ENCODE measurements at regions not wholly inside any gene's neighbourhood (a gene's known extent, or its start where the extent isn't known, plus 50 kb on each side); places are given as distances from the start of the nearest gene placed in this dataset.

- Histone ChIP-seq H3K4me1 (no peaks in the 10 kb centered on the region), H3K9me3 (no peaks in the 10 kb centered on the region), H3K36me3 (no peaks in the 10 kb centered on the region), H3K4me3 (no peak overlapping the region), H3K27me3 (no peaks in the 10 kb centered on the region), H3K27ac (no peak overlapping the region)
- no peak for TF ChIP-seq CTCF (IDR thresholded peaks at IDR 0.05)
- TF ChIP-seq POLR2A (IDR thresholded peaks at IDR 0.05) = no peak
- intact Hi-C loops (cut with DNase I; ENCODE audit: low total_unique reads) = no loop called here
- DNase-seq = no peak
These were observed 272.1 kb downstream of the HINT1 start for GRCh38 chr5:130893006-130893405.

GRCh38 chr5:130890610-130891009, 274.4 kb downstream of the HINT1 start:
- intact Hi-C loops (cut with DNase I; ENCODE audit: low total_unique reads) = no loop called here
- Histone ChIP-seq H3K27me3 (no peaks in the 10 kb centered on the region), H3K4me1 (no peaks in the 10 kb centered on the region), H3K36me3 (no peaks in the 10 kb centered on the region), H3K27ac (no peak overlapping the region), H3K9me3 (no peaks in the 10 kb centered on the region), H3K4me3 (no peak overlapping the region)
- TF ChIP-seq POLR2A (IDR thresholded peaks at IDR 0.05) (no peak), CTCF (IDR thresholded peaks at IDR 0.05) (no peak)
- no peak for DNase-seq

- DNase-seq = no peak
- H3K9me3 ChIP-seq = no peaks in the 10 kb centered on the region
- H3K36me3 ChIP-seq = no peaks in the 10 kb centered on the region
- no peak overlapping the region for H3K4me3 ChIP-seq
- H3K27me3 ChIP-seq = no peaks in the 10 kb centered on the region
- H3K27ac ChIP-seq = no peak overlapping the region
- intact Hi-C loops (cut with DNase I; ENCODE audit: low total_unique reads) = no loop called here
- H3K4me1 ChIP-seq = no peaks in the 10 kb centered on the region
- TF ChIP-seq CTCF (IDR thresholded peaks at IDR 0.05) (no peak), POLR2A (IDR thresholded peaks at IDR 0.05) (no peak)
These were observed 279.4 kb downstream of the HINT1 start for GRCh38 chr5:130885691-130886090.

- intact Hi-C loops (cut with DNase I; ENCODE audit: low total_unique reads) = no loop called here
These were observed 280.0 kb downstream of the HINT1 start for GRCh38 chr5:130885027-130885426.

GRCh38 chr5:130884023-130884422, 281.0 kb downstream of the HINT1 start:
- no peaks in the 10 kb centered on the region for H3K4me1 ChIP-seq
- no peak for DNase-seq

More at GRCh38 chr5:130885027-130885426, 280.0 kb downstream of the HINT1 start:
- TF ChIP-seq POLR2A (IDR thresholded peaks at IDR 0.05) (no peak), CTCF (IDR thresholded peaks at IDR 0.05) (no peak)
- Histone ChIP-seq H3K27ac (no peak overlapping the region), H3K9me3 (no peaks in the 10 kb centered on the region), H3K36me3 (no peaks in the 10 kb centered on the region), H3K27me3 (no peaks in the 10 kb centered on the region), H3K4me3 (no peak overlapping the region), H3K4me1 (no peaks in the 10 kb centered on the region)
- DNase-seq = no peak

More at GRCh38 chr5:130884023-130884422, 281.0 kb downstream of the HINT1 start:
- no peak for TF ChIP-seq POLR2A (IDR thresholded peaks at IDR 0.05)
- no peak for TF ChIP-seq CTCF (IDR thresholded peaks at IDR 0.05)
- Histone ChIP-seq H3K4me3 (no peak overlapping the region), H3K9me3 (no peaks in the 10 kb centered on the region), H3K36me3 (no peaks in the 10 kb centered on the region), H3K27me3 (no peaks in the 10 kb centered on the region), H3K27ac (no peak overlapping the region)
- intact Hi-C loops (cut with DNase I; ENCODE audit: low total_unique reads) = no loop called here

Measured in uterus (tissue), 3 donors.